Natural killer cell (primary cell): ENCODE measurements at regions not wholly inside any gene's neighbourhood (a gene's known extent, or its start where the extent isn't known, plus 50 kb on each side); places are given as distances from the start of the nearest gene placed in this dataset.

Experiments
- ATAC-seq, 3 donors: fragments of 150-1000 bp in 2 of 3; fragments of 200-7000 bp in 1 of 3; cut with Tn5 transposase; 1 replicate in 1 of 3; 2 replicates in 2 of 3; pipeline ENCODE4 v1.10.0; 2021; ENCODE audit warnings: mild to moderate bottlenecking in 2 of 3, moderate library complexity in 2 of 3
- DNase-seq, 2 donors: peaks; one replicate each; pipeline versions ENCODE4 v3.0.0 to v3.0.0-alpha.2; 2013 to 2021; ENCODE audit warnings: mixed read lengths in 1 of 2
- H3K27ac ChIP-seq: one replicate; pipeline ENCODE4 v1.5.1; 2013; ENCODE audit warnings: mild to moderate bottlenecking, low read length
- H3K27me3 ChIP-seq: one replicate; pipeline ENCODE4 v1.6.1; 2013; ENCODE audit warnings: low read length; ENCODE audit not compliant: control insufficient read depth, insufficient read depth
- H3K36me3 ChIP-seq: one replicate; pipeline ENCODE4 v1.6.1; 2013; ENCODE audit warnings: low read length; ENCODE audit not compliant: control insufficient read depth, insufficient read depth
- H3K4me1 ChIP-seq: one replicate; pipeline ENCODE4 v1.6.1; 2013; ENCODE audit warnings: low read length; ENCODE audit not compliant: control insufficient read depth, insufficient read depth
- H3K4me3 ChIP-seq: one replicate; pipeline ENCODE4 v1.5.1; 2013; ENCODE audit warnings: low read length
- H3K9me3 ChIP-seq: one replicate; pipeline ENCODE4 v1.6.1; 2013; ENCODE audit warnings: low read length; ENCODE audit not compliant: control insufficient read depth, insufficient read depth
- H3K27ac Mint-ChIP-seq, 2 donors: one replicate each; pipeline ENCODE4 v1.8.0; 2022; ENCODE audit warnings: mild to moderate bottlenecking in 2 of 2, mixed read lengths in 2 of 2, moderate library complexity in 1 of 2
- H3K27me3 Mint-ChIP-seq, 2 donors: one replicate each; pipeline ENCODE4 v1.8.0; 2022; ENCODE audit warnings: low read depth in 2 of 2, mixed read lengths in 2 of 2
- H3K36me3 Mint-ChIP-seq: one replicate; pipeline ENCODE4 v1.8.0; 2022; ENCODE audit warnings: mixed read lengths
- H3K4me1 Mint-ChIP-seq, 2 donors: one replicate each; pipeline ENCODE4 v1.8.0; 2022; ENCODE audit warnings: mixed read lengths in 2 of 2
- H3K4me3 Mint-ChIP-seq: one replicate; pipeline ENCODE4 v1.8.0; 2022; ENCODE audit warnings: mild to moderate bottlenecking, moderate library complexity, mixed read lengths
- H3K9me3 Mint-ChIP-seq, 2 donors: one replicate each; pipeline ENCODE4 v1.8.0; 2022; ENCODE audit warnings: mixed read lengths in 2 of 2
- CTCF ChIP-seq: fragments of 200-600 bp; IDR thresholded peaks from one replicate; pipeline ENCODE4 v1.8.0; 2022; ENCODE audit warnings: antibody characterized with exemption
- WGBS: methylation state at CpG from one replicate; pipeline ENCODE4 v1.1.7; 2013; ENCODE audit warnings: missing lambda C conversion rate; ENCODE audit not compliant: insufficient coverage; 5-methylcytosine and 5-hydroxymethylcytosine counted together
- intact Hi-C: fragments of 100-400 bp; cut with micrococcal nuclease; formaldehyde crosslinking; loops from one replicate; pipeline ENCODE4 v1.14.2; 2022

GRCh38 chr1:115182012-115182715, 92.9 kb upstream of the TSPAN2 start:
- Histone ChIP-seq H3K27me3 (no peaks in the 10 kb centered on the region), H3K36me3 (no peaks in the 10 kb centered on the region), H3K4me3 (no peak overlapping the region), H3K27ac (no peak overlapping the region), H3K9me3 (no peaks in the 10 kb centered on the region), H3K4me1 (no peaks in the 10 kb centered on the region)
- ATAC-seq (no peak), DNase-seq (no peak)
- Mint-ChIP-seq H3K27me3 (peaks cover 7 to 14% of the 10 kb centered on the region in 2 donors), H3K4me3 (no peak overlapping the region), H3K27ac (no peak overlapping the region), H3K4me1 (no peaks in the 10 kb centered on the region), H3K36me3 (no peaks in the 10 kb centered on the region), H3K9me3 (no peaks in the 10 kb centered on the region)
- no peak for TF ChIP-seq CTCF
- 93% methylated on average over 4 of the region's 7 CpGs for WGBS
- intact Hi-C loops, result no loop called here

- Histone ChIP-seq H3K27ac (no peak overlapping the region), H3K36me3 (no peaks in the 10 kb centered on the region), H3K9me3 (no peaks in the 10 kb centered on the region), H3K27me3 (no peaks in the 10 kb centered on the region), H3K4me1 (no peaks in the 10 kb centered on the region), H3K4me3 (no peak overlapping the region)
- H3K4me3 Mint-ChIP-seq, result no peak overlapping the region
- H3K9me3 Mint-ChIP-seq, result no peaks in the 10 kb centered on the region
- intact Hi-C loops, result no loop called here
- no peak overlapping the region for H3K27ac Mint-ChIP-seq
- no peak for TF ChIP-seq CTCF
- no peak for ATAC-seq
- H3K36me3 Mint-ChIP-seq, result no peaks in the 10 kb centered on the region
- no peak for DNase-seq
- H3K27me3 Mint-ChIP-seq, result peaks cover 7 to 9% of the 10 kb centered on the region in 2 donors
- no peaks in the 10 kb centered on the region for H3K4me1 Mint-ChIP-seq
- WGBS, result no CpG with 5 or more reads among the region's 4 CpGs
These were observed 91.9 kb upstream of the TSPAN2 start for GRCh38 chr1:115181231-115181630.

- Mint-ChIP-seq H3K27ac (no peak overlapping the region), H3K27me3 (peaks cover 9 to 16% of the 10 kb centered on the region in 2 donors), H3K9me3 (peaks cover 0 to 2% of the 10 kb centered on the region in 2 donors), H3K36me3 (no peaks in the 10 kb centered on the region), H3K4me1 (no peaks in the 10 kb centered on the region), H3K4me3 (no peak overlapping the region)
- H3K36me3 ChIP-seq, result no peaks in the 10 kb centered on the region
- DNase-seq (no peak), ATAC-seq (no peak)
- WGBS, result 80% methylated on average over 12 of the region's 12 CpGs
- no peaks in the 10 kb centered on the region for H3K9me3 ChIP-seq
- H3K4me3 ChIP-seq, result no peak overlapping the region
- TF ChIP-seq CTCF, result no peak
- H3K27me3 ChIP-seq, result no peaks in the 10 kb centered on the region
- intact Hi-C loops, result no loop called here
- H3K4me1 ChIP-seq, result no peaks in the 10 kb centered on the region
- no peak overlapping the region for H3K27ac ChIP-seq
These were observed 90.2 kb upstream of the TSPAN2 start for GRCh38 chr1:115179397-115180079.
